HG03025 (cell line): ENCODE measurements at regions not wholly inside any gene's neighbourhood (a gene's known extent, or its start where the extent isn't known, plus 50 kb on each side); places are given as distances from the start of the nearest gene placed in this dataset.
"Not testable (repeated sequence)": the region's sequence is repeated elsewhere in the genome, so short reads cannot be mapped to it uniquely, and the experiment has no call there.

ENCODE experiments used
- ATAC-seq: cut with Tn5 transposase; IDR thresholded peaks from one replicate; pipeline ENCODE4 v1.9.1; 2021; ENCODE audit warnings: mild to moderate bottlenecking, moderate library complexity; ENCODE audit not compliant: unreplicated experiment, low FRiP score

- no peak for ATAC-seq
Observed at GRCh38 chr9:33690143-33690933, 105.0 kb upstream of the PRSS3 start.

GRCh38 chr9:33695299-33695698, 100.1 kb upstream of the PRSS3 start:
- no peak for ATAC-seq

- no peak for ATAC-seq
Observed at GRCh38 chr9:33695856-33696255, 99.5 kb upstream of the PRSS3 start.

- no peak for ATAC-seq
Observed at GRCh38 chr9:33697171-33697570, 98.2 kb upstream of the PRSS3 start.

GRCh38 chr9:33698267-33698666, 97.1 kb upstream of the PRSS3 start:
- ATAC-seq = no peak

GRCh38 chr9:33700940-33701339, 94.4 kb upstream of the PRSS3 start:
- not testable (repeated sequence) for ATAC-seq

GRCh38 chr9:33703430-33704102, 91.8 kb upstream of the PRSS3 start:
- no peak for ATAC-seq

GRCh38 chr9:33705440-33705839, 89.9 kb upstream of the PRSS3 start:
- ATAC-seq = not testable (repeated sequence)

GRCh38 chr9:33708441-33708840, 86.9 kb upstream of the PRSS3 start:
- no peak for ATAC-seq

GRCh38 chr9:33709269-33709668, 86.1 kb upstream of the PRSS3 start:
- no peak for ATAC-seq

GRCh38 chr9:33711418-33711817, 83.9 kb upstream of the PRSS3 start:
- not testable (repeated sequence) for ATAC-seq

GRCh38 chr9:33714989-33715388, 80.4 kb upstream of the PRSS3 start:
- ATAC-seq = no peak

- ATAC-seq = no peak
Observed at GRCh38 chr9:33718987-33719386, 76.4 kb upstream of the PRSS3 start.

GRCh38 chr9:33719581-33720374, 75.6 kb upstream of the PRSS3 start:
- no peak for ATAC-seq

- peak; percentile 55 for ATAC-seq
Observed at GRCh38 chr9:33721674-33722358, 73.5 kb upstream of the PRSS3 start.

GRCh38 chr9:33722359-33722675, 73.0 kb upstream of the PRSS3 start:
- no peak for ATAC-seq

- no peak for ATAC-seq
Observed at GRCh38 chr9:33728613-33729012, 66.7 kb upstream of the PRSS3 start.

- no peak for ATAC-seq
Observed at GRCh38 chr9:33731142-33731541, 64.2 kb upstream of the PRSS3 start.

GRCh38 chr9:33731625-33732024, 63.7 kb upstream of the PRSS3 start:
- no peak for ATAC-seq

- not testable (repeated sequence) for ATAC-seq
Observed at GRCh38 chr9:33734247-33734940, 61.0 kb upstream of the PRSS3 start.
